Naive thymus-derived CD4-positive, alpha-beta T cell (primary cell): ENCODE measurements at regions not wholly inside any gene's neighbourhood (a gene's known extent, or its start where the extent isn't known, plus 50 kb on each side); places are given as distances from the start of the nearest gene placed in this dataset.
"Not testable (repeated sequence)": the region's sequence is repeated elsewhere in the genome, so short reads cannot be mapped to it uniquely, and the experiment has no call there.

Experiments
- ATAC-seq: fragments of 150-1000 bp; cut with Tn5 transposase; 2 replicates; pipeline ENCODE4 v1.10.0; 2021; ENCODE audit warnings: mild to moderate bottlenecking, moderate library complexity
- CTCF ChIA-PET: fragments of 350-600 bp; sonication (Branson Sonifier 250); formaldehyde crosslinking; loops from one replicate; lab custom pipeline; 2021; ENCODE audit warnings: antibody characterized with exemption; lab: Charles Lee
- POLR2A ChIA-PET: fragments of 350-600 bp; sonication (Branson Sonifier 250); formaldehyde crosslinking; loops from one replicate; lab custom pipeline; 2021; ENCODE audit warnings: antibody characterized with exemption, inconsistent platforms; lab: Charles Lee
- DNase-seq, 9 donors: peaks; one replicate each; pipeline versions ENCODE4 v3.0.0 to v3.0.0-alpha.2; 2020 to 2022; ENCODE audit warnings: mixed read lengths in 1 of 9
- H3K27ac ChIP-seq: one replicate; pipeline ENCODE4 v1.7.0; 2013; ENCODE audit warnings: mild to moderate bottlenecking, low read depth, low read length, moderate library complexity
- H3K27me3 ChIP-seq, 2 donors: one replicate each; pipeline ENCODE4 v1.7.0; 2013; ENCODE audit warnings: low read length in 2 of 2, mild to moderate bottlenecking in 2 of 2, moderate library complexity in 2 of 2; ENCODE audit not compliant: control insufficient read depth in 2 of 2, insufficient read depth in 2 of 2
- H3K36me3 ChIP-seq, 3 experiments: 1 replicate in 2 of 3; 2 replicates in 1 of 3; pipeline ENCODE4 v1.7.0; 2013; ENCODE audit warnings: low read length in 3 of 3, mild to moderate bottlenecking in 3 of 3, moderate library complexity in 1 of 3; ENCODE audit not compliant: insufficient read depth in 3 of 3, control insufficient read depth in 2 of 3
- H3K4me1 ChIP-seq, 2 donors: one replicate each; pipeline ENCODE4 v1.7.0; 2013; ENCODE audit warnings: low read length in 2 of 2, mild to moderate bottlenecking in 2 of 2, moderate library complexity in 1 of 2; ENCODE audit not compliant: control insufficient read depth in 2 of 2, insufficient read depth in 2 of 2
- H3K4me3 ChIP-seq: 2 replicates; pipeline ENCODE4 v1.7.0; 2013; ENCODE audit warnings: mild to moderate bottlenecking, low read length
- H3K9me3 ChIP-seq, 3 experiments: 1 replicate in 2 of 3; 2 replicates in 1 of 3; pipeline ENCODE4 v1.7.0; 2013; ENCODE audit warnings: low read length in 3 of 3; ENCODE audit not compliant: control insufficient read depth in 2 of 3
- H3K27ac Mint-ChIP-seq, 9 donors: one replicate each; pipeline ENCODE4 v1.8.0; 2020 to 2022; ENCODE audit warnings: mixed read lengths in 9 of 9, mild to moderate bottlenecking in 8 of 9, moderate library complexity in 5 of 9, inconsistent platforms in 2 of 9
- H3K27me3 Mint-ChIP-seq, 5 donors: one replicate each; pipeline ENCODE4 v1.8.0; 2021 to 2022; ENCODE audit warnings: mixed read lengths in 5 of 5, mild to moderate bottlenecking in 1 of 5
- H3K36me3 Mint-ChIP-seq, 5 donors: one replicate each; pipeline ENCODE4 v1.8.0; 2020 to 2022; ENCODE audit warnings: mixed read lengths in 5 of 5, mild to moderate bottlenecking in 3 of 5, inconsistent platforms in 1 of 5
- H3K4me1 Mint-ChIP-seq, 7 donors: one replicate each; pipeline ENCODE4 v1.8.0; 2020 to 2022; ENCODE audit warnings: mixed read lengths in 7 of 7, mild to moderate bottlenecking in 3 of 7, inconsistent platforms in 1 of 7
- H3K4me3 Mint-ChIP-seq, 10 donors: one replicate each; pipeline ENCODE4 v1.8.0; 2020 to 2022; ENCODE audit warnings: mild to moderate bottlenecking in 10 of 10, mixed read lengths in 10 of 10, moderate library complexity in 6 of 10, inconsistent platforms in 2 of 10
- H3K9me3 Mint-ChIP-seq, 11 donors: one replicate each; pipeline ENCODE4 v1.8.0; 2020 to 2022; ENCODE audit warnings: mixed read lengths in 11 of 11, mild to moderate bottlenecking in 4 of 11, inconsistent platforms in 1 of 11, moderate library complexity in 1 of 11
- intact Hi-C, 2 donors: fragments of 100-400 bp; cut with micrococcal nuclease; formaldehyde crosslinking; loops; one replicate each; pipeline ENCODE4 v1.15.1; 2023

GRCh38 chr2:3899536-3900155 lies 196.3 kb downstream of the DCDC2C start:
- Mint-ChIP-seq H3K27me3 (peaks cover 0 to 33% (median 17%) of the 10 kb centered on the region in 5 donors), H3K9me3 (peaks cover 0 to 12% (median 6%) of the 10 kb centered on the region in 11 donors)
- ATAC-seq = no peak

GRCh38 chr2:3902131-3902530 lies 198.8 kb downstream of the DCDC2C start:
- intact Hi-C loops = no loop called here
- Histone ChIP-seq H3K4me1 (no peaks in the 10 kb centered on the region), H3K27me3 (no peaks in the 10 kb centered on the region), H3K36me3 (no peaks in the 10 kb centered on the region), H3K9me3 (no peaks in the 10 kb centered on the region), H3K4me3 (no peak overlapping the region), H3K27ac (no peak overlapping the region)
- Mint-ChIP-seq H3K4me3 (no peak overlapping the region), H3K4me1 (peaks cover 0 to 2% (median 0%) of the 10 kb centered on the region in 7 donors), H3K9me3 (peaks cover 0 to 15% (median 2%) of the 10 kb centered on the region in 11 donors), H3K27me3 (peaks cover 0 to 23% (median 17%) of the 10 kb centered on the region in 5 donors), H3K36me3 (peaks cover 0 to 4% (median 0%) of the 10 kb centered on the region in 5 donors), H3K27ac (no peak overlapping the region)
- ATAC-seq (no peak), DNase-seq (no peak)
- ChIA-PET POLR2A (no interaction called here), CTCF (no interaction called here)

More at GRCh38 chr2:3899536-3900155, 196.3 kb downstream of the DCDC2C start:
- H3K27ac Mint-ChIP-seq = no peak overlapping the region
- H3K9me3 ChIP-seq = no peaks in the 10 kb centered on the region
- no peak for DNase-seq
- H3K27ac ChIP-seq = no peak overlapping the region
- H3K36me3 Mint-ChIP-seq = peaks cover 0 to 5% (median 0%) of the 10 kb centered on the region in 5 donors
- H3K4me1 Mint-ChIP-seq = peaks cover 0 to 2% (median 0%) of the 10 kb centered on the region in 7 donors
- POLR2A ChIA-PET = no interaction called here
- CTCF ChIA-PET = no interaction called here
- no peaks in the 10 kb centered on the region for H3K27me3 ChIP-seq
- intact Hi-C loops = no loop called here
- H3K4me3 ChIP-seq = no peak overlapping the region
- no peaks in the 10 kb centered on the region for H3K4me1 ChIP-seq
- H3K4me3 Mint-ChIP-seq = no peak overlapping the region
- no peaks in the 10 kb centered on the region for H3K36me3 ChIP-seq

- Histone ChIP-seq H3K27ac (no peak overlapping the region), H3K4me1 (no peaks in the 10 kb centered on the region), H3K36me3 (no peaks in the 10 kb centered on the region), H3K27me3 (no peaks in the 10 kb centered on the region), H3K4me3 (no peak overlapping the region), H3K9me3 (peaks cover 0 to 5% (median 0%) of the 10 kb centered on the region in 3 experiments)
- Mint-ChIP-seq H3K27ac (no peak overlapping the region), H3K36me3 (peaks cover 0 to 4% (median 0%) of the 10 kb centered on the region in 5 donors), H3K9me3 (peaks cover 0 to 29% (median 7%) of the 10 kb centered on the region in 11 donors), H3K4me1 (peaks cover 0 to 2% (median 0%) of the 10 kb centered on the region in 7 donors), H3K4me3 (no peak overlapping the region), H3K27me3 (peaks cover 0 to 20% (median 12%) of the 10 kb centered on the region in 5 donors)
- POLR2A ChIA-PET = no interaction called here
- CTCF ChIA-PET = no interaction called here
- intact Hi-C loops = no loop called here
- ATAC-seq = no peak
- DNase-seq = no peak
Observed at GRCh38 chr2:3904061-3904460, 200.7 kb downstream of the DCDC2C start.

GRCh38 chr2:3908498-3908897 lies 205.1 kb downstream of the DCDC2C start:
- H3K9me3 ChIP-seq, DNase-seq, H3K36me3 Mint-ChIP-seq, ATAC-seq, H3K27me3 Mint-ChIP-seq, intact Hi-C loops, H3K4me1 ChIP-seq, H3K4me1 Mint-ChIP-seq, H3K36me3 ChIP-seq, H3K4me3 ChIP-seq, H3K27ac ChIP-seq, H3K27ac Mint-ChIP-seq, H3K4me3 Mint-ChIP-seq, CTCF ChIA-PET, H3K27me3 ChIP-seq: not testable (repeated sequence)
- POLR2A ChIA-PET = interaction anchor here (1.1 kb wide), 1 partner anchor 17 kb away, joined by 3 read pairs; no protein-coding TSS in a partner anchor
- H3K9me3 Mint-ChIP-seq = peaks cover 0 to 35% (median 13%) of the 10 kb centered on the region in 11 donors

- peaks cover 0 to 5% (median 0%) of the 10 kb centered on the region in 5 donors for H3K36me3 Mint-ChIP-seq
- H3K4me1 Mint-ChIP-seq = peaks cover 0 to 1% (median 0%) of the 10 kb centered on the region in 7 donors
- H3K4me3 ChIP-seq = no peak overlapping the region
- peaks cover 0 to 25% (median 12%) of the 10 kb centered on the region in 11 donors for H3K9me3 Mint-ChIP-seq
- no peaks in the 10 kb centered on the region for H3K4me1 ChIP-seq
- POLR2A ChIA-PET = no interaction called here
- H3K27me3 ChIP-seq = no peaks in the 10 kb centered on the region
- intact Hi-C loops = no loop called here
- no peak for DNase-seq
- CTCF ChIA-PET = no interaction called here
- no peak overlapping the region for H3K27ac ChIP-seq
- no peak overlapping the region for H3K4me3 Mint-ChIP-seq
- H3K36me3 ChIP-seq = no peaks in the 10 kb centered on the region
- peaks cover 0 to 5% (median 0%) of the 10 kb centered on the region in 5 donors for H3K27me3 Mint-ChIP-seq
- no peak overlapping the region for H3K27ac Mint-ChIP-seq
- ATAC-seq = no peak
- H3K9me3 ChIP-seq = peaks cover 0 to 5% (median 0%) of the 10 kb centered on the region in 3 experiments
Observed at GRCh38 chr2:3911882-3912455, 208.6 kb downstream of the DCDC2C start.

GRCh38 chr2:3913166-3913565 lies 209.8 kb downstream of the DCDC2C start:
- no peak overlapping the region for H3K27ac ChIP-seq
- Mint-ChIP-seq H3K27me3 (peaks cover 0 to 5% (median 0%) of the 10 kb centered on the region in 5 donors), H3K4me3 (no peak overlapping the region), H3K36me3 (peaks cover 0 to 5% (median 0%) of the 10 kb centered on the region in 5 donors), H3K9me3 (peaks cover 0 to 15% (median 10%) of the 10 kb centered on the region in 11 donors), H3K27ac (no peak overlapping the region), H3K4me1 (no peaks in the 10 kb centered on the region)
- H3K27me3 ChIP-seq = no peaks in the 10 kb centered on the region
- CTCF ChIA-PET = interaction anchor here (0.6 kb wide), 1 partner anchor 899 kb away, joined by 3 read pairs; no protein-coding TSS in a partner anchor
- no peaks in the 10 kb centered on the region for H3K4me1 ChIP-seq
- POLR2A ChIA-PET = no interaction called here
- no peak for DNase-seq
- no peak overlapping the region for H3K4me3 ChIP-seq
- ATAC-seq = no peak
- no peaks in the 10 kb centered on the region for H3K36me3 ChIP-seq
- intact Hi-C loops = no loop called here
- peaks cover 0 to 2% (median 0%) of the 10 kb centered on the region in 3 experiments for H3K9me3 ChIP-seq
